ENCODE measurements at regions not wholly inside any gene's neighbourhood (a gene's known extent, or its start where the extent isn't known, plus 50 kb on each side); places are given as distances from the start of the nearest gene placed in this dataset.

GRCh38 chr7:50858528-50859245 lies 76.0 kb upstream of the GRB10 start (continued):
- TF ChIP-seq ZBTB33 (IDR thresholded peaks at IDR 0.05; ENCODE audit: borderline replicate concordance, low read depth) = no peak
- TF ChIP-seq GATA2 (CRISPR knock-in tag; IDR thresholded peaks at IDR 0.05) = no peak

GRCh38 chr7:50857804-50858489 lies 75.3 kb upstream of the GRB10 start:
- Histone ChIP-seq H3K4me1 (ENCODE audit: control insufficient read depth in 1 of 2, insufficient read depth in 2 of 2, low read depth in 1 of 2, low read length in 1 of 2) (no peaks in the 10 kb centered on the region), H4K20me1 (ENCODE audit: insufficient read depth) (no peaks in the 10 kb centered on the region), H3F3A (replicated peaks; ENCODE audit: insufficient read depth) (no peaks in the 10 kb centered on the region), H3K36me3 (replicated peaks in 1 of 2; ENCODE audit: control insufficient read depth in 1 of 2, insufficient read depth in 2 of 2, low read length in 1 of 2) (no peaks in the 10 kb centered on the region), H3K9ac (no peak overlapping the region), H3K79me2 (ENCODE audit: insufficient read depth) (no peaks in the 10 kb centered on the region), H3K27me3 (ENCODE audit: insufficient read depth) (no peaks in the 10 kb centered on the region; the same call in 1 of the 2 replicates), H3K9me3 (no peaks in the 10 kb centered on the region), H2AFZ (ENCODE audit: low read depth) (no peak overlapping the region), H3K9me2 (no peaks in the 10 kb centered on the region), H3K4me3 (ENCODE audit: low read depth in 2 of 2, low read length in 1 of 2) (no peak overlapping the region), H3K27ac (ENCODE audit: low read depth in 2 of 2, low read length in 1 of 2) (no peak overlapping the region), H3K4me2 (no peak overlapping the region)
- DNase-seq = no peak
- no peak for TF ChIP-seq SIN3A (IDR thresholded peaks at IDR 0.05; ENCODE audit: borderline replicate concordance, low read depth, low read length)
- no peak for TF ChIP-seq USF2 (IDR thresholded peaks at IDR 0.05; ENCODE audit: borderline replicate concordance, low read depth, low read length)
- no peak for TF ChIP-seq RCOR1 (IDR thresholded peaks at IDR 0.05; ENCODE audit: low read length)
- no peak for TF ChIP-seq RXRA (IDR thresholded peaks at IDR 0.05; ENCODE audit: borderline replicate concordance, low read depth)
- TF ChIP-seq RFX5 (IDR thresholded peaks at IDR 0.05; ENCODE audit: low read length) = no peak
- no peak for TF ChIP-seq NFIC (IDR thresholded peaks at IDR 0.05; ENCODE audit: borderline replicate concordance)
- TF ChIP-seq SMC3 (IDR thresholded peaks at IDR 0.05; ENCODE audit: low read depth, low read length) = no peak
- no peak for TF ChIP-seq GATA2 (CRISPR knock-in tag; IDR thresholded peaks at IDR 0.05)
- TF ChIP-seq FOXJ3 (CRISPR knock-in tag; IDR thresholded peaks at IDR 0.05) = no peak
- no peak for TF ChIP-seq CTCF (IDR thresholded peaks at IDR 0.05)
- no peak for TF ChIP-seq EP300 (IDR thresholded peaks at IDR 0.05; ENCODE audit: borderline replicate concordance in 1 of 2, low read depth in 1 of 2, low read length in 1 of 2)
- 16% methylated on average over 6 of the region's 6 CpGs for WGBS (ENCODE audit: low lambda C conversion rate)
- ChIA-PET POLR2A (no interaction called here), CTCF (interaction anchor here (0.6 kb wide), 1 partner anchor 21 kb away, joined by 4 read pairs; no protein-coding TSS in a partner anchor)

Measured in SK-N-SH (cell line).